Epithelial cell of esophagus (primary cell): ENCODE measurements at regions not wholly inside any gene's neighbourhood (a gene's known extent, or its start where the extent isn't known, plus 50 kb on each side); places are given as distances from the start of the nearest gene placed in this dataset.

Experiments
- DNase-seq: peaks from one replicate; pipeline ENCODE4 v3.0.0; 2010; ENCODE audit warnings: low read depth
- H3K4me3 ChIP-seq: 2 replicates; pipeline ENCODE4 v1.5.1; 2011; ENCODE audit warnings: mild to moderate bottlenecking, low read length, control low read depth
- TF ChIP-seq, protein P1 (sequence below): IDR thresholded peaks from 2 replicates; pipeline ENCODE4 v1.5.1; 2011; ENCODE audit warnings: low read depth, mild to moderate bottlenecking, low read length, control low read depth, inconsistent platforms; ENCODE audit not compliant: insufficient read depth; ENCODE audit errors: missing control alignments

DNA sequence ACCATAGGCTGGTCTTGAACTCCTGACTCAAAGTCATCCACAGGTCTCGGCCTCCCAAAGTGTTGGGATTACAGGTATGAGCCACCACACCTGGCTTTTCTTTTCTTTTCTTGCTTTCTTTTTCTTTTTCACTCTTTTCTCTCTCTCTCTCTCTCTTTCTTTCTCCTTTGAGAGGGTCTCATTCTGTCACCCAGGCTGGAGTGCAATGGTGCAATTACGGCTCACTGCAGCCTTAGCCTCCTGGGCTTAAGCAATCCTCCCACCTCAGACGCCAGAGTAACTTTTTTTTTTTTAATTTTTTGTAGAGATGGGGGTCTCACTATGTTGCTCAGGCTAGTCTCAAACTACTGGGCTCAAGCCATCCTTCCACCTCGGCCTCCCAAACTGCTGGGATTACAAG is 133.1 kb upstream of the UBE2E1 start:
- TF ChIP-seq, protein P1, sequence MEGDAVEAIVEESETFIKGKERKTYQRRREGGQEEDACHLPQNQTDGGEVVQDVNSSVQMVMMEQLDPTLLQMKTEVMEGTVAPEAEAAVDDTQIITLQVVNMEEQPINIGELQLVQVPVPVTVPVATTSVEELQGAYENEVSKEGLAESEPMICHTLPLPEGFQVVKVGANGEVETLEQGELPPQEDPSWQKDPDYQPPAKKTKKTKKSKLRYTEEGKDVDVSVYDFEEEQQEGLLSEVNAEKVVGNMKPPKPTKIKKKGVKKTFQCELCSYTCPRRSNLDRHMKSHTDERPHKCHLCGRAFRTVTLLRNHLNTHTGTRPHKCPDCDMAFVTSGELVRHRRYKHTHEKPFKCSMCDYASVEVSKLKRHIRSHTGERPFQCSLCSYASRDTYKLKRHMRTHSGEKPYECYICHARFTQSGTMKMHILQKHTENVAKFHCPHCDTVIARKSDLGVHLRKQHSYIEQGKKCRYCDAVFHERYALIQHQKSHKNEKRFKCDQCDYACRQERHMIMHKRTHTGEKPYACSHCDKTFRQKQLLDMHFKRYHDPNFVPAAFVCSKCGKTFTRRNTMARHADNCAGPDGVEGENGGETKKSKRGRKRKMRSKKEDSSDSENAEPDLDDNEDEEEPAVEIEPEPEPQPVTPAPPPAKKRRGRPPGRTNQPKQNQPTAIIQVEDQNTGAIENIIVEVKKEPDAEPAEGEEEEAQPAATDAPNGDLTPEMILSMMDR: no peak
- H3K4me3 ChIP-seq: no peak overlapping the region
- no peak for DNase-seq

DNA sequence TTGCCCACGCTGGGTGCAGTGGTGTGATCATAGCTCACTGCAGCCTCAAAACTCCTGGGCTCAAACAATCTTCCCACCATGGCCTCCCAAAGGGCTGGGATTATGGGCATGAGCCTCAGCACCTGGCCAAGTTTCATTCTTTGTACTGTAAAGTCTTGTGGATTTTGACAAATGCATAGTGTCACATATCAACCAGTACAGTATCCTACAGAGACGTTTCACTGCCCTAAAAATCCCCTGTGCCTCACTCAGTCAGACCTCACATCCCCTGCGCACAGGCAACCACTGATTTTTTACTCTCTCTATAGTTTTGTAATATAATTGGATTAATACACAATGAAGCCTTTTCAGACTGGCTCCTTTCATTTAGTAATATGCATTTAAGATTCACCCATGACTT is 130.7 kb upstream of the UBE2E1 start:
- no peak for DNase-seq
- TF ChIP-seq, protein P1: no peak
- H3K4me3 ChIP-seq: no peak overlapping the region

DNA sequence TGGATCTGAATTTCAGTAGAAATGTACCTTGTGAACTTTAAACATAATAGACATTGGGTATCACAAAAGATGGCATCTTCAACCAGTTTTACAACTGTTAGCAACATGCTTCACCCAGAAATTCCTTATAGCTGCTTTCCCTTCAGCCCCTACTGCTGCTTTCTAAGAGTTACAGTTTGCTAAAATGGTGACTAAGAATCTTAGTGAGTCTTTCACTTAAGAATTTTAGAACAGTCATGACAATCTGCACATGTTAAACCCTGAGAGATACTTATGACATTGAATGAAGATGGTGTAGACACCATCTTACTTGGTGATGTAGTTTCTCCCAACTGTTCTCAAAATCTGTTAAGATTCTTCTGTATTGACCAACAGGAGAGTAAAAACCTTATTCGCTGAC is 129.7 kb upstream of the UBE2E1 start:
- H3K4me3 ChIP-seq: no peak overlapping the region
- DNase-seq: peak; percentile 41
- TF ChIP-seq, protein P1: no peak

DNA sequence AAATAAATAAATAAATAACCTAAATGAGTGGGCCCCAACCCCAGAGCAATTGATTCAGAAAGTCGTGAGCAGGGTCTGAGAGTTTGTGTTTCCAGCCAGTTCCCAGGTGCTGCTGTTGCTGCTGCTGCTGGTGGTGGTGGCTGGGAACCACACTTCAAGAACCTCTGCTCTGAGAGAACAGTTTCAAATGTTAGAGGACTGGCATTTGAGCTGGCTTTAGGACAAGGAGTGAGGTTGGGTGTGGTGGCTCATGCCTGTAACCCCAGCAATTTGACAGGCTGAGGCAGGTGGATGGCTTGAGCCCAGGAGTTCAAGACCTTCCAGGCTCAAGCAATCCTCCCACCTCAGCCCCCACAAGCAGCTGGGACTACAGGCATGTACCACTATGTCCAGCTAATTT is 123.1 kb upstream of the UBE2E1 start:
- no peak for DNase-seq
- TF ChIP-seq, protein P1: no peak
- no peak overlapping the region for H3K4me3 ChIP-seq

DNA sequence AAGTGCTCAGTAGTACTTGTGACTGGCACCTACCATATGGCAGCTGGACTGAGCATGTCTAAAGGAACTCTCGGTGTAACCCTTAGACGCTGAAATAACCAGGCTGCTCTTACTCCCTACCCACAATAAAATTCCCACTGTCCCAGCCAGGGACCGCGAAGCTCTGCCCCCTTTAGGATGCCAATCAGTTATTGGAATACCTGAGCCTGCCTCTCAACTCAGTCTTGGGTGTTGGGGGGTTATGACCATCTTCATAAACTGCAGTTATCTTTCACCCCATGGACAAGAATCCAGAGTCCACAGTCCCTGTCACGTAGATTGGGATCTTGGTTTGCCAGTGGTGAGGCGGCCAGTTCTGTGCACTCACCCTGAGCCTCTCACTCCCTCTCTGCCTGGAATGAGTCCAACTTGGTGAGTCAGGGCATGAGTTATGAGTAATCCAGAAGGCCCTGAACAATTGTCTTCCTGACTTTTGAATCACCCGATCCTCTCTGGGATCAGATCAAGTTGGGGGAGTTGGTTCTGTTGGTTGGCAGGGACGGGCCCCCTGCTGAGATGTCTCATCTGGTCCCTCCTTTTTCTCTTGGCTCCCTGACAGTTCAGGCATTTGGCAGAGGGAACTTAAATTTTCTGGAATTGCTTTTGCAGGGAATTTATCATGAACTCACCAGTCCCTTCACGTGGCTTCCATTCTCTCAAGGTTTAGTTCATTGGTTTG is 120.1 kb upstream of the UBE2E1 start:
- no peak overlapping the region for H3K4me3 ChIP-seq
- TF ChIP-seq, protein P1: no peak
- DNase-seq: peak; percentile 99

DNA sequence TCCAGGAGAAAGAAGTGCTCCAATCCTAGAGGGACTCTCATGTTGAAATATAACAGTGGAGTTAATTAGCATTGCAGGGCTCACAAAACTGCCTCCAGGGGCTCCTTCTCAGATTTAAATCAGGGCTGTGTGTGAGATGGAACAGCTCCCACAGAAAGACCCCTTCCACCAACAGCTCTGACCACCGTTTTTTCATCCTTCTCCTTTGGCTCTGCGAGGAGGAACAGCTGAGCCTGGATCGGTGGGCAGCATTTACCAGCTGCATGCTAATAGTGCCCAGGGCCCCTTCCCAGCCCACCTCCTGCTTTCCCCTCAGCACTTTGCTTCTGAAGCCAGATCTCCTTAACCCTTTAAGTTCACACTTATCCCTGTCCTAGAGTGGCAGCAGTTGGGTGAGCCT is 119.2 kb upstream of the UBE2E1 start:
- no peak for DNase-seq
- no peak overlapping the region for H3K4me3 ChIP-seq
- TF ChIP-seq, protein P1: no peak

DNA sequence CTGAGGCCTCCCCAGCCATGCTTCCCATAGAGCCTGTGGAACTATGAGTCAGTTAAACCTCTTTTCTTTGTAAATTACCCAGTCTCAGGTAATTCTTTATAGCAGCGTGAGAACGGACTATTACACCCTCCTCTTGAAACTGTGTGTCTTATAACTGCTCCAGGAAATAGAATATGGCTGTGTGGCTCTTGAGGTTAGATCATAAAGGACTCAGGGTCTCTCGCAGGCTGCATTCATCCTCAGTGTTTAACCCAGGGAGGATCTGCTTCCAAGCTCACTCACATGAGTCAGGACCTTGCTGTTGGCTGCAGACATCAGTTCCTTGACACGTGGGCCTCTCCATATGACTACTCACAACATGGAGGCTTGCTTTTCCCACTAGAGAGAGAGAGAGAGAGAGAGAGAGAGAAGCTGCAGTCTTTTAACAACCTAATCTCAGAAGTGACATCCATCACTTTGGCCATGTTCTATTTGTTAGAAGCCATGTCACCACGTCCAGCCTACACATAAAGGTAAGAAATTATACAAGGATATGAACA is 114.3 kb upstream of the UBE2E1 start:
- no peak overlapping the region for H3K4me3 ChIP-seq
- DNase-seq: no peak
- TF ChIP-seq, protein P1: no peak
